Liver (tissue), 3 donors: ENCODE measurements at regions not wholly inside any gene's neighbourhood (a gene's known extent, or its start where the extent isn't known, plus 50 kb on each side); places are given as distances from the start of the nearest gene placed in this dataset.

Experiments used
- CTCF ChIP-seq: fragments of 150-350 bp; IDR thresholded peaks from 2 replicates; pipeline ENCODE4 v1.5.1; 2017; ENCODE audit warnings: improper control_type of control experiment, low read depth, low read length; ENCODE audit not compliant: missing input control
- HNF4G ChIP-seq: IDR thresholded peaks from 2 replicates; pipeline ENCODE4 v1.6.1; 2016; ENCODE audit warnings: antibody characterized with exemption
- REST ChIP-seq: IDR thresholded peaks from 2 replicates; pipeline ENCODE4 v1.6.1; 2016; ENCODE audit warnings: antibody characterized with exemption, mild to moderate bottlenecking
- RXRA ChIP-seq, 2 donors: IDR thresholded peaks; 2 replicates each; pipeline ENCODE4 v1.6.1; 2017 to 2018; ENCODE audit warnings: antibody characterized with exemption in 2 of 2, mild to moderate bottlenecking in 1 of 2
- donor health status: healthy.
- donor health status: healthy.

- TF ChIP-seq CTCF (no peak), HNF4G (no peak), REST (no peak), RXRA (IDR thresholded peaks at IDR 0.05) (no peak)
These were observed 390.7 kb upstream of the RGMA start for GRCh38 chr15:93479715-93480114.
